HCT116 (cell line): ENCODE measurements at regions not wholly inside any gene's neighbourhood (a gene's known extent, or its start where the extent isn't known, plus 50 kb on each side); places are given as distances from the start of the nearest gene placed in this dataset.

ENCODE experiments used
- ATAC-seq: fragments of 200-7000 bp; cut with Tn5 transposase; 2 replicates; pipeline ENCODE4 v1.9.1; 2020; ENCODE audit warnings: mild to moderate bottlenecking, moderate library complexity
- BruUV-seq: library from RNA; stranded (reverse); fragments of 400-500 nt; replicated peaks from 2 replicates; lab custom pipeline; 2021; lab: Mats Ljungman, UMichigan
- CTCF ChIA-PET: fragments of 300-600 bp; sonication (Branson Sonifier 250); formaldehyde crosslinking; loops from one replicate; lab custom pipeline; 2021; ENCODE audit warnings: antibody characterized with exemption; lab: Charles Lee
- POLR2A ChIA-PET: fragments of 300-600, 350-600 bp; sonication (Branson Sonifier 250); formaldehyde crosslinking; loops from one replicate; lab custom pipeline; 2021; ENCODE audit warnings: antibody characterized with exemption; lab: Charles Lee
- RAD21 ChIA-PET, 2 experiments: fragments of 300-600 bp; sonication (Branson Sonifier 250); formaldehyde crosslinking; loops; one replicate each; lab custom pipeline; 2023; ENCODE audit warnings: low total read pairs in 2 of 2; ENCODE audit not compliant: uncharacterized antibody in 2 of 2, unreplicated experiment in 2 of 2, low non-redundant PET in 1 of 2; lab: Charles Lee
- DNase-seq: peaks from one replicate; pipeline ENCODE4 v3.0.0-alpha.2; 2010; ENCODE audit warnings: low read depth, low spot score
- H2AFZ ChIP-seq: fragments of 200-600 bp; shearing (Covaris generic), sonication (generic); 2 replicates; pipeline ENCODE4 v1.6.1; 2017; ENCODE audit warnings: low read depth, mixed run types, mixed read lengths, antibody characterized with exemption, low read length; ENCODE audit not compliant: poor library complexity, severe bottlenecking
- H3K27ac ChIP-seq: 2 replicates; pipeline ENCODE4 v1.5.1; 2012; ENCODE audit warnings: low read depth, low read length
- H3K27me3 ChIP-seq: fragments of 200-600 bp; sonication (generic); 2 replicates; pipeline ENCODE4 v1.6.1; 2016; ENCODE audit warnings: mixed run types, low read length, mixed read lengths; ENCODE audit not compliant: insufficient read depth
- H3K36me3 ChIP-seq, 2 experiments: fragments of 200-500 bp in 1 of 2; fragments of 200-600 bp in 1 of 2; sonication (Bioruptor generic) in 1 of 2; sonication (generic) in 1 of 2; 2 replicates each; pipeline versions ENCODE4 v1.5.1 to v1.6.1; 2014 to 2016; ENCODE audit warnings: low read length in 2 of 2, inconsistent platforms in 1 of 2, mixed read lengths in 1 of 2, mixed run types in 1 of 2; ENCODE audit not compliant: insufficient read depth in 2 of 2, control insufficient read depth in 1 of 2
- H3K4me1 ChIP-seq, 2 experiments: fragments of 200-600 bp in 1 of 2; sonication (generic) in 1 of 2; 2 replicates each; pipeline versions ENCODE4 v1.5.1 to v1.6.1; 2012 to 2017; ENCODE audit warnings: low read length in 2 of 2, inconsistent platforms in 1 of 2, mild to moderate bottlenecking in 1 of 2, mixed read lengths in 1 of 2, mixed run types in 1 of 2, moderate library complexity in 1 of 2; ENCODE audit not compliant: insufficient read depth in 2 of 2, control insufficient read depth in 1 of 2
- H3K4me2 ChIP-seq: fragments of 200-600 bp; sonication (generic); 2 replicates; pipeline ENCODE4 v1.6.1; 2017; ENCODE audit warnings: mixed run types, low read length, mixed read lengths
- H3K4me3 ChIP-seq, 2 experiments: fragments of 200-600 bp in 1 of 2; sonication (generic) in 1 of 2; replicated peaks in 1 of 2; 2 replicates each; pipeline ENCODE4 v1.5.1; 2011 to 2016; ENCODE audit warnings: low read length in 2 of 2, control low read depth in 1 of 2, low read depth in 1 of 2, mild to moderate bottlenecking in 1 of 2, mixed read lengths in 1 of 2, mixed run types in 1 of 2
- H3K79me2 ChIP-seq: fragments of 200-600 bp; sonication (generic); 2 replicates; pipeline ENCODE4 v1.6.1; 2017; ENCODE audit warnings: mild to moderate bottlenecking, mixed run types, low read length, moderate library complexity, mixed read lengths; ENCODE audit not compliant: insufficient read depth
- H3K9ac ChIP-seq: fragments of 200-600 bp; sonication (generic); 2 replicates; pipeline ENCODE4 v1.6.1; 2016; ENCODE audit warnings: low read length, mixed read lengths
- H3K9me2 ChIP-seq: fragments of 200-600 bp; sonication (generic), shearing (Covaris generic); 2 replicates; pipeline ENCODE4 v1.6.1; 2017; ENCODE audit warnings: mixed run types, mild to moderate bottlenecking, moderate library complexity; ENCODE audit not compliant: insufficient read depth
- H3K9me3 ChIP-seq, 2 experiments: fragments of 200-500 bp in 1 of 2; fragments of 200-600 bp in 1 of 2; sonication (Bioruptor generic) in 1 of 2; sonication (generic) in 1 of 2; 2 replicates each; pipeline ENCODE4 v1.6.1; 2014 to 2017; ENCODE audit warnings: low read length in 2 of 2, mixed read lengths in 2 of 2, inconsistent platforms in 1 of 2, low read depth in 1 of 2, mild to moderate bottlenecking in 1 of 2, mixed run types in 1 of 2, moderate library complexity in 1 of 2; ENCODE audit not compliant: control insufficient read depth in 1 of 2, insufficient read depth in 1 of 2
- H4K20me1 ChIP-seq: fragments of 200-600 bp; sonication (generic), shearing (Covaris generic); 2 replicates; pipeline ENCODE4 v1.6.1; 2017; ENCODE audit warnings: mixed run types, mild to moderate bottlenecking, moderate library complexity; ENCODE audit not compliant: insufficient read depth
- CEBPB ChIP-seq: IDR thresholded peaks from 2 replicates; pipeline ENCODE4 v1.6.1; 2012; ENCODE audit warnings: low read depth
- EZH2 ChIP-seq: fragments of 200-600 bp; sonication (generic); IDR thresholded peaks from 2 replicates; pipeline ENCODE4 v1.6.1; 2017; ENCODE audit warnings: antibody characterized with exemption, mixed run types
- FOSL1 ChIP-seq: IDR thresholded peaks from 2 replicates; pipeline ENCODE4 v1.6.1; 2012; ENCODE audit warnings: low read depth
- JUND ChIP-seq: IDR thresholded peaks from 2 replicates; pipeline ENCODE4 v1.6.1; 2012
- POLR2AphosphoS5 ChIP-seq: IDR thresholded peaks from 2 replicates; pipeline ENCODE4 v1.6.1; 2011; ENCODE audit warnings: mild to moderate bottlenecking, low read depth, low read length, moderate library complexity
- SP1 ChIP-seq: IDR thresholded peaks from 2 replicates; pipeline ENCODE4 v1.6.1; 2012; ENCODE audit warnings: low read depth
- YY1 ChIP-seq: IDR thresholded peaks from 2 replicates; pipeline ENCODE4 v1.6.1; 2011; ENCODE audit warnings: low read length, low read depth, moderate library complexity, mild to moderate bottlenecking; ENCODE audit not compliant: insufficient replicate concordance; ENCODE audit errors: extremely low read depth
- ZFX ChIP-seq: fragments of 450-650 bp; IDR thresholded peaks from 2 replicates; pipeline ENCODE4 v1.6.1; 2017
- intact Hi-C: fragments of 100-400 bp; cut with micrococcal nuclease; formaldehyde crosslinking; loops from 2 replicates; pipeline ENCODE4 v1.10.0; 2022

- TF ChIP-seq ZFX (no peak), POLR2AphosphoS5 (no peak), CEBPB (no peak), JUND (no peak), YY1 (no peak), FOSL1 (no peak)
- Histone ChIP-seq H3K4me2 (no peak overlapping the region), H3K4me3 (no peak overlapping the region), H3K27me3 (no peaks in the 10 kb centered on the region), H4K20me1 (no peaks in the 10 kb centered on the region), H2AFZ (no peak overlapping the region), H3K9ac (no peak overlapping the region), H3K36me3 (no peaks in the 10 kb centered on the region), H3K9me3 (no peaks in the 10 kb centered on the region), H3K9me2 (no peaks in the 10 kb centered on the region), H3K4me1 (peaks cover 0 to 6% of the 10 kb centered on the region in 2 experiments; a peak in 1 of 4 replicates), H3K79me2 (no peaks in the 10 kb centered on the region), H3K27ac (no peak overlapping the region)
- ATAC-seq (no peak), DNase-seq (no peak)
- no TSS peak for BruUV-seq
- CTCF ChIA-PET, result no interaction called here
- POLR2A ChIA-PET, result no interaction called here
- intact Hi-C loops, result no loop called here
- RAD21 ChIA-PET, result no interaction called here
Observed at GRCh38 chr4:81634165-81634564, 162.5 kb upstream of the RASGEF1B start.

- Histone ChIP-seq H3K4me3 (no peak overlapping the region), H4K20me1 (no peaks in the 10 kb centered on the region), H3K36me3 (no peaks in the 10 kb centered on the region), H2AFZ (no peak overlapping the region), H3K27me3 (peaks cover 5% of the 10 kb centered on the region; the same call in 1 of the 2 replicates), H3K9me2 (no peaks in the 10 kb centered on the region), H3K27ac (no peak overlapping the region), H3K4me1 (peaks cover 0 to 6% of the 10 kb centered on the region in 2 experiments; a peak in 1 of 4 replicates), H3K9ac (no peak overlapping the region), H3K79me2 (no peaks in the 10 kb centered on the region), H3K9me3 (no peaks in the 10 kb centered on the region), H3K4me2 (no peak overlapping the region)
- ChIA-PET POLR2A (no interaction called here), RAD21 (no interaction called here), CTCF (no interaction called here)
- intact Hi-C loops, result no loop called here
- TF ChIP-seq SP1 (no peak), EZH2 (no peak)
- ATAC-seq, result no peak
- DNase-seq, result no peak
- BruUV-seq, result no TSS peak
Observed at GRCh38 chr4:81632581-81633299, 161.0 kb upstream of the RASGEF1B start.
